WERI-Rb-1 (cell line): ENCODE measurements at regions not wholly inside any gene's neighbourhood (a gene's known extent, or its start where the extent isn't known, plus 50 kb on each side); places are given as distances from the start of the nearest gene placed in this dataset.

ENCODE experiments used
- DNase-seq: peaks from one replicate; pipeline ENCODE4 v3.0.0-alpha.2; 2020
- H3K27ac ChIP-seq: fragments of 250-450 bp; sonication (Bioruptor Pico); 2 replicates; pipeline ENCODE4 v1.5.1; 2020; ENCODE audit warnings: mild to moderate bottlenecking, moderate library complexity
- H3K27me3 ChIP-seq: fragments of 250-450 bp; sonication (Bioruptor Pico); 2 replicates; pipeline ENCODE4 v1.5.1; 2021; ENCODE audit warnings: mild to moderate bottlenecking, low read depth, moderate library complexity; ENCODE audit not compliant: insufficient read depth, severe bottlenecking
- H3K36me3 ChIP-seq: fragments of 250-450 bp; sonication (Bioruptor Pico); 2 replicates; pipeline ENCODE4 v1.5.1; 2020; ENCODE audit warnings: mild to moderate bottlenecking, moderate library complexity
- H3K4me3 ChIP-seq: 2 replicates; pipeline ENCODE4 v1.5.1; 2011; ENCODE audit warnings: low read depth, mild to moderate bottlenecking, control low read depth, low read length
- H3K9me3 ChIP-seq: fragments of 250-450 bp; sonication (Bioruptor Pico); 2 replicates; pipeline ENCODE4 v1.5.1; 2021; ENCODE audit warnings: mild to moderate bottlenecking, moderate library complexity; ENCODE audit not compliant: severe bottlenecking
- CTCF ChIP-seq: IDR thresholded peaks from 2 replicates; pipeline ENCODE4 v1.5.1; 2011; ENCODE audit warnings: low read depth, mild to moderate bottlenecking, control low read depth, inconsistent platforms, low read length

DNA sequence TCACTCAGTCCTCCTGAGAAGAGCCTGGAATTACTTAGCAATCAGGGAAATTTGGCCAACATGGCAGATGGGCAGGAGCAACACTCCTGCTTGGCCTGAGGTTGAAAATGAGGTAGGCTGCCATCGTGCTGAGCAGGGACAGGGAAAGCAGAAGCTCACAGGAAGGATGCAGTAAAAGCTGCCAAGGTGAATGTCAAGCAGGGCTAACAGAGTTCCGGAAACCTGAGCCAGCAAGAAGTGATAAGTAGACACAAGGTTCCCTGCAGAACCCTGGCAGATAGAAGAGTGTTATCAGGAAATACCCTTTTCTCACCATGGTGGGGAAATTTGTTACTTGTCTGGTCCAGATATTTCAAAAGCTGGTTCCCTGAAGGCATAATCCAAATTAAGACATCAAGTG lies 454.3 kb upstream of the MEX3C start:
- no peak for DNase-seq
- H3K36me3 ChIP-seq: no peaks in the 10 kb centered on the region
- no peak overlapping the region for H3K4me3 ChIP-seq
- H3K9me3 ChIP-seq: no peaks in the 10 kb centered on the region
- no peak for TF ChIP-seq CTCF
- H3K27ac ChIP-seq: no peak overlapping the region
- H3K27me3 ChIP-seq: no peaks in the 10 kb centered on the region

DNA sequence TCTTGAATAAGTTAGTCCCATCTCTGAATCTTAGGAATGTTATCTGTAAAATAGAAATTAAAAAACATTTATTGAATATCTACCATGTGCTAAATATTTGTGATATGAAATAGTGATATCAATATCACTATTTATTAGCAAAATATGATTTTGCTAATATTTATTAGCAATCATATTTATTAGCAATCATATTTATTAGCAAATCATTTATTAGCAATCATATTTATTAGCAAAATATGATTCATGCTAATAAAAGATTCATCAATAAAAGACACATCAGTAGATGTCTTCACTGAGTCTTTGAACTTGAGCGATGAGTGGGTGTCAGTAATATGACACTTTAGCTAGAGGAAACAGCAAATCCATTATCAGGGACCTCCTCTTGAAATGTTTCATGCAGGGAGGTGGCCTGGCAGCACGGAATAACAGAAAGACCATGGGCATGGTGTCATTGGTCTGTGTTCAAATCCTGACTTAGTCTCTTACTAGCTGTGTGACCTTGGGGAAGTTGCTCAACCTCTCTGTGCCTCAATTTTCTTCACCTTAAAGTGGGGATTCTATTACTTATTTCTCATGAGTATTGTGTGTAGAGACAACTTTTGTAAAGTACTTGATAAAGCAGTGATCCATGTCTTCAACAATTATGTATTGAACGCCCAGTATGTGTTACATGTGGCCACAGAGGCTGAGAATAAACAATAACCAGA lies 456.2 kb upstream of the MEX3C start:
- H3K27me3 ChIP-seq: no peaks in the 10 kb centered on the region
- H3K9me3 ChIP-seq: no peaks in the 10 kb centered on the region
- no peak for DNase-seq
- no peak for TF ChIP-seq CTCF
- H3K27ac ChIP-seq: no peak overlapping the region
- H3K36me3 ChIP-seq: no peaks in the 10 kb centered on the region
- no peak overlapping the region for H3K4me3 ChIP-seq

GRCh38 chr18:51654488-51655326 lies 457.2 kb upstream of the MEX3C start:
- no peak for TF ChIP-seq CTCF
- Histone ChIP-seq H3K4me3 (no peak overlapping the region), H3K27me3 (no peaks in the 10 kb centered on the region), H3K36me3 (no peaks in the 10 kb centered on the region), H3K9me3 (no peaks in the 10 kb centered on the region), H3K27ac (no peak overlapping the region)
- DNase-seq: no peak

GRCh38 chr18:51655327-51655698 lies 457.8 kb upstream of the MEX3C start:
- no peaks in the 10 kb centered on the region for H3K27me3 ChIP-seq
- no peaks in the 10 kb centered on the region for H3K9me3 ChIP-seq
- no peak overlapping the region for H3K27ac ChIP-seq
- no peak for DNase-seq
- TF ChIP-seq CTCF: no peak
- no peak overlapping the region for H3K4me3 ChIP-seq
- H3K36me3 ChIP-seq: no peaks in the 10 kb centered on the region

GRCh38 chr18:51656249-51656648 lies 458.8 kb upstream of the MEX3C start:
- TF ChIP-seq CTCF: no peak
- no peak overlapping the region for H3K27ac ChIP-seq
- no peaks in the 10 kb centered on the region for H3K9me3 ChIP-seq
- H3K27me3 ChIP-seq: no peaks in the 10 kb centered on the region
- no peaks in the 10 kb centered on the region for H3K36me3 ChIP-seq
- no peak overlapping the region for H3K4me3 ChIP-seq
- no peak for DNase-seq

DNA sequence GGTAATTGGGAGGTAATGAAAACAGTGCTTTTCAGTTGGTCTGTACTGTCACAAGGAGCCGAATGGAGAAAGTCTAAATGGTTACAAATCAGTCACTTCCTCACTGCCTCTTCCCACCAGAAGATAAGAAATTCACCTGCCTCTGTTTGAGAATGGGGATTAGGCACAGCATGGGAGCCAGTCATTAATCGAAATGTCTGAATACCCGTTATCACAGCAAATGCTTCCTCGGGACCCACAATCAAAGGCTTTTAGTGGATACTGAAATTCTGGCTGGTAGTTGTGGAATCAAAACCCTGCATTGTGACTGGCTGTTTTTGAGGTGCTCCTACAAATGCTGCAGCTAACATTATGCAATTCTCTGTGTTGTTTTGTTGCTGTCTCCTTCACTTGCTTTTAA lies 461.0 kb upstream of the MEX3C start:
- no peaks in the 10 kb centered on the region for H3K27me3 ChIP-seq
- H3K4me3 ChIP-seq: no peak overlapping the region
- TF ChIP-seq CTCF: no peak
- DNase-seq: no peak
- H3K27ac ChIP-seq: no peak overlapping the region
- H3K36me3 ChIP-seq: no peaks in the 10 kb centered on the region
- H3K9me3 ChIP-seq: no peaks in the 10 kb centered on the region
